OCI-LY7 (cell line): ENCODE measurements at regions not wholly inside any gene's neighbourhood (a gene's known extent, or its start where the extent isn't known, plus 50 kb on each side); places are given as distances from the start of the nearest gene placed in this dataset.

Experiments
- CTCF ChIP-seq: fragments of 200-600 bp; sonication (generic); conservative IDR thresholded peaks from 2 replicates; pipeline ENCODE4 v1.5.1; 2014; ENCODE audit warnings: mild to moderate bottlenecking, antibody characterized with exemption, low read length, moderate library complexity, mixed read lengths
- EZH2phosphoT487 ChIP-seq: fragments of 200-600 bp; sonication (generic); IDR thresholded peaks from 2 replicates; pipeline ENCODE4 v1.6.1; 2018; ENCODE audit warnings: low read depth, borderline replicate concordance, mild to moderate bottlenecking, mixed run types, antibody characterized with exemption, low read length, moderate library complexity, mixed read lengths

GRCh38 chr9:81370650-81371049 lies 318.7 kb downstream of the TLE1 start:
- TF ChIP-seq CTCF: no peak
- no peak for TF ChIP-seq EZH2phosphoT487
